WTC11 (cell line): ENCODE measurements at regions not wholly inside any gene's neighbourhood (a gene's known extent, or its start where the extent isn't known, plus 50 kb on each side); places are given as distances from the start of the nearest gene placed in this dataset.

Source experiments
- ATF2 ChIP-seq: sonication (generic); formaldehyde crosslinking; IDR thresholded peaks from 2 replicates; pipeline ENCODE4 v1.8.1; 2022; ENCODE audit warnings: low read depth, missing genetic modification reagents, borderline replicate concordance
- ATF3 ChIP-seq: sonication (generic); formaldehyde crosslinking; conservative IDR thresholded peaks from 2 replicates; pipeline ENCODE4 v1.8.1; 2022; ENCODE audit warnings: mild to moderate bottlenecking, missing genetic modification reagents
- CTCF ChIP-seq: fragments of 200-600 bp; IDR thresholded peaks from 2 replicates; pipeline ENCODE4 v1.8.0; 2022; ENCODE audit warnings: antibody characterized with exemption
- MAX ChIP-seq: sonication (generic); formaldehyde crosslinking; IDR thresholded peaks from 2 replicates; pipeline ENCODE4 v1.8.0; 2022; ENCODE audit warnings: mild to moderate bottlenecking, missing genetic modification reagents
- NFYB ChIP-seq: sonication (generic); formaldehyde crosslinking; conservative IDR thresholded peaks from 2 replicates; pipeline ENCODE4 v1.8.0; 2022; ENCODE audit warnings: low read depth, missing genetic modification reagents

- TF ChIP-seq MAX (CRISPR knock-in tag) (no peak), NFYB (CRISPR knock-in tag) (no peak), CTCF (no peak), ATF2 (CRISPR knock-in tag) (no peak), ATF3 (no peak)
These were observed 1130.5 kb downstream of the BRD1 start for GRCh38 chr22:48697223-48697622.
